WTC11 (cell line): ENCODE measurements at regions not wholly inside any gene's neighbourhood (a gene's known extent, or its start where the extent isn't known, plus 50 kb on each side); places are given as distances from the start of the nearest gene placed in this dataset.

ENCODE experiments used
- ATAC-seq: fragments of 200-7000 bp; cut with Tn5 transposase; 2 replicates; pipeline ENCODE4 v1.10.0; 2021; ENCODE audit warnings: mild to moderate bottlenecking, moderate library complexity
- CTCF ChIA-PET: fragments of 300-600 bp; sonication (Branson Sonifier 250); formaldehyde crosslinking; loops from one replicate; lab custom pipeline; 2021; ENCODE audit warnings: antibody characterized with exemption; lab: Charles Lee
- POLR2A ChIA-PET: fragments of 350-600 bp; sonication (Branson Sonifier 250); formaldehyde crosslinking; loops from one replicate; lab custom pipeline; 2021; ENCODE audit warnings: antibody characterized with exemption; lab: Charles Lee
- DNase-seq: peaks from one replicate; pipeline ENCODE4 v3.0.0; 2021; ENCODE audit warnings: low spot score
- H3K27ac Mint-ChIP-seq: 2 replicates; pipeline ENCODE4 v1.8.0; 2021; ENCODE audit warnings: mixed read lengths
- H3K27me3 Mint-ChIP-seq: 2 replicates; pipeline ENCODE4 v1.8.0; 2021; ENCODE audit warnings: low read depth, mild to moderate bottlenecking, moderate library complexity, mixed read lengths
- H3K36me3 Mint-ChIP-seq: 2 replicates; pipeline ENCODE4 v1.8.0; 2021; ENCODE audit warnings: mixed read lengths
- H3K4me1 Mint-ChIP-seq: 2 replicates; pipeline ENCODE4 v1.8.0; 2022; ENCODE audit warnings: mixed read lengths
- H3K4me3 Mint-ChIP-seq: 2 replicates; pipeline ENCODE4 v1.8.0; 2021; ENCODE audit warnings: mild to moderate bottlenecking, moderate library complexity, mixed read lengths
- H3K9me3 Mint-ChIP-seq: 2 replicates; pipeline ENCODE4 v1.8.0; 2021; ENCODE audit warnings: mixed read lengths
- ATF1 ChIP-seq: sonication (generic); formaldehyde crosslinking; IDR thresholded peaks from 2 replicates; pipeline ENCODE4 v1.8.1; 2023; ENCODE audit warnings: mild to moderate bottlenecking, moderate library complexity, missing genetic modification reagents
- E2F5 ChIP-seq: sonication (generic); formaldehyde crosslinking; IDR thresholded peaks from 2 replicates; pipeline ENCODE4 v1.8.1; 2022; ENCODE audit warnings: mild to moderate bottlenecking, moderate library complexity, missing genetic modification reagents
- EMX1 ChIP-seq: fragments of 250-450 bp; sonication (Bioruptor Pico); IDR thresholded peaks from 2 replicates; pipeline ENCODE4 v1.8.0; 2021; ENCODE audit warnings: mild to moderate bottlenecking
- ETV6 ChIP-seq: sonication (generic); formaldehyde crosslinking; IDR thresholded peaks from 2 replicates; pipeline ENCODE4 v1.8.1; 2022; ENCODE audit warnings: mild to moderate bottlenecking, missing genetic modification reagents
- FOXP1 ChIP-seq: sonication (generic); formaldehyde crosslinking; IDR thresholded peaks from 2 replicates; pipeline ENCODE4 v1.8.0; 2022; ENCODE audit warnings: missing genetic modification reagents, mild to moderate bottlenecking, moderate library complexity, borderline replicate concordance
- GABPB1 ChIP-seq: sonication (generic); formaldehyde crosslinking; IDR thresholded peaks from 2 replicates; pipeline ENCODE4 v1.8.1; 2023; ENCODE audit warnings: mild to moderate bottlenecking, missing genetic modification reagents
- GRHL2 ChIP-seq: fragments of 250-450 bp; sonication (Bioruptor Pico); IDR thresholded peaks from 2 replicates; pipeline ENCODE4 v1.8.0; 2022; ENCODE audit warnings: mild to moderate bottlenecking, moderate library complexity; ENCODE audit not compliant: insufficient replicate concordance, severe bottlenecking
- IRF1 ChIP-seq: sonication (generic); formaldehyde crosslinking; IDR thresholded peaks from 2 replicates; pipeline ENCODE4 v1.8.0; 2023; ENCODE audit warnings: missing genetic modification reagents
- JUN ChIP-seq: sonication (generic); formaldehyde crosslinking; IDR thresholded peaks from 2 replicates; pipeline ENCODE4 v1.8.0; 2023; ENCODE audit warnings: mild to moderate bottlenecking, missing genetic modification reagents
- MXD4 ChIP-seq: fragments of 250-450 bp; sonication (Bioruptor Pico); IDR thresholded peaks from 2 replicates; pipeline ENCODE4 v1.8.0; 2021; ENCODE audit warnings: mild to moderate bottlenecking, moderate library complexity, borderline replicate concordance
- NR2C2 ChIP-seq: sonication (generic); formaldehyde crosslinking; IDR thresholded peaks from 2 replicates; pipeline ENCODE4 v1.8.0; 2022; ENCODE audit warnings: mild to moderate bottlenecking, missing genetic modification reagents
- PRRX2 ChIP-seq: fragments of 250-450 bp; sonication (Bioruptor Pico); IDR thresholded peaks from 2 replicates; pipeline ENCODE4 v1.8.0; 2021; ENCODE audit warnings: mild to moderate bottlenecking
- SP1 ChIP-seq: sonication (generic); formaldehyde crosslinking; conservative IDR thresholded peaks from 2 replicates; pipeline ENCODE4 v1.8.1; 2022; ENCODE audit warnings: missing genetic modification reagents
- TEAD1 ChIP-seq: sonication (generic); formaldehyde crosslinking; IDR thresholded peaks from 2 replicates; pipeline ENCODE4 v1.8.0; 2022; ENCODE audit warnings: mild to moderate bottlenecking, missing genetic modification reagents
- USF1 ChIP-seq: sonication (generic); formaldehyde crosslinking; IDR thresholded peaks from 2 replicates; pipeline ENCODE4 v1.8.0; 2022; ENCODE audit warnings: mild to moderate bottlenecking, missing genetic modification reagents
- ZNF138 ChIP-seq: sonication (generic); formaldehyde crosslinking; conservative IDR thresholded peaks from 2 replicates; pipeline ENCODE4 v1.8.1; 2022; ENCODE audit warnings: mild to moderate bottlenecking, moderate library complexity, missing genetic modification reagents
- ZNF396 ChIP-seq: fragments of 250-450 bp; sonication (Bioruptor Pico); IDR thresholded peaks from 2 replicates; pipeline ENCODE4 v1.8.0; 2021; ENCODE audit warnings: mild to moderate bottlenecking, moderate library complexity, borderline replicate concordance
- ZNF423 ChIP-seq: fragments of 250-450 bp; sonication (Bioruptor Pico); IDR thresholded peaks from 2 replicates; pipeline ENCODE4 v2.1.2; 2022; ENCODE audit warnings: mild to moderate bottlenecking, moderate library complexity
- TF ChIP-seq, protein P1 (sequence below): fragments of 250-450 bp; sonication (Bioruptor Pico); IDR thresholded peaks from 2 replicates; pipeline ENCODE4 v1.9.0; 2021; ENCODE audit warnings: mild to moderate bottlenecking
- TF ChIP-seq, protein P2 (sequence below): sonication (generic); formaldehyde crosslinking; IDR thresholded peaks from 2 replicates; pipeline ENCODE4 v1.8.0; 2023; ENCODE audit warnings: mild to moderate bottlenecking, missing genetic modification reagents
- TF ChIP-seq, protein P3 (sequence below): sonication (generic); formaldehyde crosslinking; conservative IDR thresholded peaks from 2 replicates; pipeline ENCODE4 v1.8.1; 2022; ENCODE audit warnings: mild to moderate bottlenecking, missing genetic modification reagents
- TF ChIP-seq, protein P4 (sequence below): sonication (generic); formaldehyde crosslinking; IDR thresholded peaks from 2 replicates; pipeline ENCODE4 v1.8.1; 2023; ENCODE audit warnings: mild to moderate bottlenecking, missing genetic modification reagents, moderate library complexity
- TF ChIP-seq, protein P5 (sequence below): fragments of 250-450 bp; sonication (Bioruptor Pico); IDR thresholded peaks from 2 replicates; pipeline ENCODE4 v1.9.0; 2021; ENCODE audit warnings: mild to moderate bottlenecking
- TF ChIP-seq, protein P6 (sequence below): sonication (generic); formaldehyde crosslinking; IDR thresholded peaks from 2 replicates; pipeline ENCODE4 v1.8.1; 2023; ENCODE audit warnings: mild to moderate bottlenecking, missing genetic modification reagents

GRCh38 chr1:81700728-81701470 is 99.8 kb upstream of the ADGRL2 start:
- DNase-seq (no peak), ATAC-seq (no peak)
- Mint-ChIP-seq H3K9me3 (peaks cover 5% of the 10 kb centered on the region; the same call in 1 of the 2 replicates), H3K4me3 (no peak overlapping the region), H3K27me3 (no peaks in the 10 kb centered on the region), H3K4me1 (peaks cover 48% of the 10 kb centered on the region), H3K36me3 (no peaks in the 10 kb centered on the region), H3K27ac (no peak overlapping the region)
- CTCF ChIA-PET: no interaction called here
- POLR2A ChIA-PET: no interaction called here
- TF ChIP-seq, protein P1, sequence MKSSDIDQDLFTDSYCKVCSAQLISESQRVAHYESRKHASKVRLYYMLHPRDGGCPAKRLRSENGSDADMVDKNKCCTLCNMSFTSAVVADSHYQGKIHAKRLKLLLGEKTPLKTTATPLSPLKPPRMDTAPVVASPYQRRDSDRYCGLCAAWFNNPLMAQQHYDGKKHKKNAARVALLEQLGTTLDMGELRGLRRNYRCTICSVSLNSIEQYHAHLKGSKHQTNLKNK: no peak
- TF ChIP-seq NR2C2 (CRISPR knock-in tag): no peak
- TF ChIP-seq GRHL2 (CRISPR knock-in tag): no peak
- TF ChIP-seq, protein P2, sequence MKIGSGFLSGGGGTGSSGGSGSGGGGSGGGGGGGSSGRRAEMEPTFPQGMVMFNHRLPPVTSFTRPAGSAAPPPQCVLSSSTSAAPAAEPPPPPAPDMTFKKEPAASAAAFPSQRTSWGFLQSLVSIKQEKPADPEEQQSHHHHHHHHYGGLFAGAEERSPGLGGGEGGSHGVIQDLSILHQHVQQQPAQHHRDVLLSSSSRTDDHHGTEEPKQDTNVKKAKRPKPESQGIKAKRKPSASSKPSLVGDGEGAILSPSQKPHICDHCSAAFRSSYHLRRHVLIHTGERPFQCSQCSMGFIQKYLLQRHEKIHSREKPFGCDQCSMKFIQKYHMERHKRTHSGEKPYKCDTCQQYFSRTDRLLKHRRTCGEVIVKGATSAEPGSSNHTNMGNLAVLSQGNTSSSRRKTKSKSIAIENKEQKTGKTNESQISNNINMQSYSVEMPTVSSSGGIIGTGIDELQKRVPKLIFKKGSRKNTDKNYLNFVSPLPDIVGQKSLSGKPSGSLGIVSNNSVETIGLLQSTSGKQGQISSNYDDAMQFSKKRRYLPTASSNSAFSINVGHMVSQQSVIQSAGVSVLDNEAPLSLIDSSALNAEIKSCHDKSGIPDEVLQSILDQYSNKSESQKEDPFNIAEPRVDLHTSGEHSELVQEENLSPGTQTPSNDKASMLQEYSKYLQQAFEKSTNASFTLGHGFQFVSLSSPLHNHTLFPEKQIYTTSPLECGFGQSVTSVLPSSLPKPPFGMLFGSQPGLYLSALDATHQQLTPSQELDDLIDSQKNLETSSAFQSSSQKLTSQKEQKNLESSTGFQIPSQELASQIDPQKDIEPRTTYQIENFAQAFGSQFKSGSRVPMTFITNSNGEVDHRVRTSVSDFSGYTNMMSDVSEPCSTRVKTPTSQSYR (CRISPR knock-in tag): no peak
- no peak for TF ChIP-seq ETV6
- no peak for TF ChIP-seq E2F5 (CRISPR knock-in tag)
- TF ChIP-seq SP1 (CRISPR knock-in tag): no peak
- no peak for TF ChIP-seq IRF1 (CRISPR knock-in tag)
- TF ChIP-seq ZNF396 (CRISPR knock-in tag): no peak
- no peak for TF ChIP-seq ZNF423
- TF ChIP-seq, protein P3, sequence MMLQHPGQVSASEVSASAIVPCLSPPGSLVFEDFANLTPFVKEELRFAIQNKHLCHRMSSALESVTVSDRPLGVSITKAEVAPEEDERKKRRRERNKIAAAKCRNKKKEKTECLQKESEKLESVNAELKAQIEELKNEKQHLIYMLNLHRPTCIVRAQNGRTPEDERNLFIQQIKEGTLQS (CRISPR knock-in tag): no peak
- TF ChIP-seq ATF1 (CRISPR knock-in tag): no peak
- no peak for TF ChIP-seq MXD4 (CRISPR knock-in tag)
- TF ChIP-seq, all 79 proteins: peak for 0

GRCh38 chr1:81699234-81699633 is 101.5 kb upstream of the ADGRL2 start:
- Mint-ChIP-seq H3K27ac (no peak overlapping the region; the same call in 1 of the 2 replicates), H3K27me3 (no peaks in the 10 kb centered on the region), H3K4me1 (peaks cover 42% of the 10 kb centered on the region), H3K36me3 (no peaks in the 10 kb centered on the region), H3K4me3 (no peak overlapping the region), H3K9me3 (peaks cover 7% of the 10 kb centered on the region; the same call in 1 of the 2 replicates)
- ChIA-PET POLR2A (no interaction called here), CTCF (no interaction called here)
- ATAC-seq (peak; percentile 91), DNase-seq (no peak)
- TF ChIP-seq PRRX2 (CRISPR knock-in tag) (no peak), FOXP1 (no peak), GABPB1 (CRISPR knock-in tag) (no peak), ZNF138 (CRISPR knock-in tag) (no peak), MXD4 (CRISPR knock-in tag) (no peak), EMX1 (CRISPR knock-in tag) (no peak), USF1 (CRISPR knock-in tag) (no peak), TEAD1 (CRISPR knock-in tag) (no peak), JUN (CRISPR knock-in tag) (no peak)
- TF ChIP-seq, protein P4, sequence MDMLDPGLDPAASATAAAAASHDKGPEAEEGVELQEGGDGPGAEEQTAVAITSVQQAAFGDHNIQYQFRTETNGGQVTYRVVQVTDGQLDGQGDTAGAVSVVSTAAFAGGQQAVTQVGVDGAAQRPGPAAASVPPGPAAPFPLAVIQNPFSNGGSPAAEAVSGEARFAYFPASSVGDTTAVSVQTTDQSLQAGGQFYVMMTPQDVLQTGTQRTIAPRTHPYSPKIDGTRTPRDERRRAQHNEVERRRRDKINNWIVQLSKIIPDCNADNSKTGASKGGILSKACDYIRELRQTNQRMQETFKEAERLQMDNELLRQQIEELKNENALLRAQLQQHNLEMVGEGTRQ (CRISPR knock-in tag): no peak
- TF ChIP-seq, protein P5, sequence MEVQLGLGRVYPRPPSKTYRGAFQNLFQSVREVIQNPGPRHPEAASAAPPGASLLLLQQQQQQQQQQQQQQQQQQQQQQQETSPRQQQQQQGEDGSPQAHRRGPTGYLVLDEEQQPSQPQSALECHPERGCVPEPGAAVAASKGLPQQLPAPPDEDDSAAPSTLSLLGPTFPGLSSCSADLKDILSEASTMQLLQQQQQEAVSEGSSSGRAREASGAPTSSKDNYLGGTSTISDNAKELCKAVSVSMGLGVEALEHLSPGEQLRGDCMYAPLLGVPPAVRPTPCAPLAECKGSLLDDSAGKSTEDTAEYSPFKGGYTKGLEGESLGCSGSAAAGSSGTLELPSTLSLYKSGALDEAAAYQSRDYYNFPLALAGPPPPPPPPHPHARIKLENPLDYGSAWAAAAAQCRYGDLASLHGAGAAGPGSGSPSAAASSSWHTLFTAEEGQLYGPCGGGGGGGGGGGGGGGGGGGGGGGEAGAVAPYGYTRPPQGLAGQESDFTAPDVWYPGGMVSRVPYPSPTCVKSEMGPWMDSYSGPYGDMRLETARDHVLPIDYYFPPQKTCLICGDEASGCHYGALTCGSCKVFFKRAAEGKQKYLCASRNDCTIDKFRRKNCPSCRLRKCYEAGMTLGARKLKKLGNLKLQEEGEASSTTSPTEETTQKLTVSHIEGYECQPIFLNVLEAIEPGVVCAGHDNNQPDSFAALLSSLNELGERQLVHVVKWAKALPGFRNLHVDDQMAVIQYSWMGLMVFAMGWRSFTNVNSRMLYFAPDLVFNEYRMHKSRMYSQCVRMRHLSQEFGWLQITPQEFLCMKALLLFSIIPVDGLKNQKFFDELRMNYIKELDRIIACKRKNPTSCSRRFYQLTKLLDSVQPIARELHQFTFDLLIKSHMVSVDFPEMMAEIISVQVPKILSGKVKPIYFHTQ (CRISPR knock-in tag): no peak
- TF ChIP-seq, protein P6, sequence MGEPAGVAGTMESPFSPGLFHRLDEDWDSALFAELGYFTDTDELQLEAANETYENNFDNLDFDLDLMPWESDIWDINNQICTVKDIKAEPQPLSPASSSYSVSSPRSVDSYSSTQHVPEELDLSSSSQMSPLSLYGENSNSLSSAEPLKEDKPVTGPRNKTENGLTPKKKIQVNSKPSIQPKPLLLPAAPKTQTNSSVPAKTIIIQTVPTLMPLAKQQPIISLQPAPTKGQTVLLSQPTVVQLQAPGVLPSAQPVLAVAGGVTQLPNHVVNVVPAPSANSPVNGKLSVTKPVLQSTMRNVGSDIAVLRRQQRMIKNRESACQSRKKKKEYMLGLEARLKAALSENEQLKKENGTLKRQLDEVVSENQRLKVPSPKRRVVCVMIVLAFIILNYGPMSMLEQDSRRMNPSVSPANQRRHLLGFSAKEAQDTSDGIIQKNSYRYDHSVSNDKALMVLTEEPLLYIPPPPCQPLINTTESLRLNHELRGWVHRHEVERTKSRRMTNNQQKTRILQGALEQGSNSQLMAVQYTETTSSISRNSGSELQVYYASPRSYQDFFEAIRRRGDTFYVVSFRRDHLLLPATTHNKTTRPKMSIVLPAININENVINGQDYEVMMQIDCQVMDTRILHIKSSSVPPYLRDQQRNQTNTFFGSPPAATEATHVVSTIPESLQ (CRISPR knock-in tag): no peak
